HG02970 (cell line): ENCODE measurements at regions not wholly inside any gene's neighbourhood (a gene's known extent, or its start where the extent isn't known, plus 50 kb on each side); places are given as distances from the start of the nearest gene placed in this dataset.
"Not testable (repeated sequence)": the region's sequence is repeated elsewhere in the genome, so short reads cannot be mapped to it uniquely, and the experiment has no call there.

Experiments used
- ATAC-seq: cut with Tn5 transposase; IDR thresholded peaks from one replicate; pipeline ENCODE4 v1.9.1; 2021; ENCODE audit warnings: mild to moderate bottlenecking, moderate library complexity, moderate number of reproducible peaks; ENCODE audit not compliant: unreplicated experiment, low FRiP score

DNA sequence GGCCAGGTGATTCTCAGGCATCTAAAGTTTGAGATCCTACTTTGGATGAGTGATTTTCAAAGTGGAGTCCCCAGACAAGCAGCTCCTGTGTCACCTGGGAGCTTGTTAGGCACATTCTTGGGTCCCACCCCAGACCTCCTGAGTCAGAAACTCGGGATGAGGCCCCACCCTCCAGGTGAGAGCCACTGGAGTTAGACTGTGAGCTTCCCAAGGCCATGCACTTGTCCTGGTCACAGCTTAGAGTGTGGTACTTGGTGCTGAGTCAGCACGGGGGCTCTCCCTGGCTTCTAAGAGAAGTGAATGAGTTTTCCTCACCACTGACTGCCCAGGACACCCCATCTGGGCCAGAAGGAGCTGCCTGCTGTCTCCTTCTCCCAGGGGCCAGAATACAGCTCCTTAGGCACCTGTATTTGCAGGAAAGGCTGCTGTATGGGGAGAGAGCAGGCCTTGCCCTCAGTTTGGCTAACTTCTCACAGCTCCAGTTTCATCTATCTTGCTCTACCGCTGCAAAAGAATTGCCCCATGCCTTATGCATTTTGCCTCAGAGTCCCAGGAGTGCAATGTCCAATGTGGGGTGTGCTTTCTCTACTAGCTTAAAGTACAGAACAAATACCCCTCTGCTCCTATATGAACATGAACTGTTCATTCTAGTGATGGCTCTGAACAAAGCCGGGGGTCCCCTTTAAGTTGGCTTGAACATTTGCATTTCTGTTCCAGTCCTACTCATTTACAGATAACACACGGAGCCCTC, 98.1 kb downstream of the PSMG1 start:
- ATAC-seq: no peak

DNA sequence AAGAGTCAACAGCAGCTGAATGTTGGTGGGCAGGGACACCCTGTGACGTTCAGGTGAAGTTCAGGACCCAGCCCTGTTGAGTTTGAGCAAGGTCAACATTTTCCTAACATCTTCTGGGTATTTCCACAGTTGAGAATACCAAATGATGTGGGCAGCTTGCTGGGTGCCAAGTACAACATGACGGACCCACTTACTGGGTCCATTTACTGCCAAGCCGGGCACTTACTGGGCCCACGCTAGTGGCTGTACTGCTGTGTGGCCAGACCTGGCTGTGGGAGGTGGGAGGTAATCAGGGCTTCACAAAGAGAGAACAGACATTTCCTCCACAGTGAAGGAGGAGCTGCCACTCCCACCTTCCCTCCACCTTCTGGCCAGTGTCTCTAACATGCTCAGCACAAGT, 99.2 kb downstream of the PSMG1 start:
- no peak for ATAC-seq

DNA sequence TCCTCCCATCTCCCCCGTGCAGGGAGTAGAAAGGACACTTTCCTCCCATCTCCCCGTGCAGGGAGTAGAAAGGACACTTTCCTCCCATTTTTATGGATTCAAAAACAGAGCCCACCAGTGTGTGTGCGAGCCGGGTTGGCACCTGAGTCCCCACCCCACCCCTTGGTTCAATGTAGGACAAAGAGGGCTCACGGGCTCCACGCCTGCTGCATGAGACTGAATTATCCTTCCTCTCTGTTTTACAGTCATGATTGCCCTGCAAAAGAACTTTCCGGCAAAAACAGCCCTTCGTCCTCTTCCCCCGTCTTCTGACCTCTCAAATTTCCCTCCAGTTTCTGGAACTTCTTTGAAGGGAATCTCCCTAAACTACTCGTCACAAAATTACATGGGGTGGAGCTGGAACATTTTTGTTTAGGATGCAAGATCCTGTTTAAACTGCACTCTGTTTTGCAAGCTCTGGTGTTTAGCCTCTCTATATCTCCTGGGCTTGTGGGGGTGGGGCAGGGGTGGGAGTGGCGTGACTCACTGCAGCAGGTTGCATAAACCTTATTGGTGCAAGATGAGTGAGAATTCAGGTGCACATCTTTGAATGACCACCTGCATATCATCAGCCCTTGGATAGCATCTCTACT, 99.8 kb downstream of the PSMG1 start:
- no peak for ATAC-seq

DNA sequence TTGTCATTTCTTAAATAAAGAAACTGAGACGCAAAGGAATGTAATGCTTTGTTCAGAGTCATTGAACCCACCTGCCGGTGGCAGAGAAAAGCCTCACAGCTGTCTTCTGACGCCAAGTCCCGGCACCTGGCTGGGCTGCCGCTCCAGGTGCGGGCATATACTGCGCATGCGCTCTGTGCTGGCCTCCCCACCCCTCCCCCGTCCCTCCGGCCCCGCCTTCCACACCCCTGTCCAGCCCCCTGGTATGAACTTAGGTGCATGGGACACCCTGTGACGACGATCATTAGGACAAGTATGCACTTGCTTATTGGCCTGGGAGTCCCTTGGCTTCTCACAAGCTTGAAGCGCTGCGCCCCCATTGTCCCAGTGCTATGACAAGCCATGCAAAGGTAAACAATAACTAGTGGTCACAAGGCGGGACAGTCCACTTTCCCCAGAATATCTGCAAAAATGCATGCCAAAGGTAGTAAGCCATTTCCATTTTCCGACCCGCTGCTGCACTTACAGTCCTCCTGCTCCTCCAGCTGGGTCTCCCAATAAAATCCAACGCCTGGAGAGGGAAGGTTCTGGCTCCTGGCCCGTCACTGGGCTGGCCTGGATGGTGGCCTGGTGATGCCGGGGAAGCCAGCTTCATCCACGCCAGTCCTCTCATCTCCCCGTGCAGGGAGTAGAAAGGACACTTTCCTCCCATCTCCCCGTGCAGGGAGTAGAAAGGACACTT, 100.4 kb downstream of the PSMG1 start:
- no peak for ATAC-seq

DNA sequence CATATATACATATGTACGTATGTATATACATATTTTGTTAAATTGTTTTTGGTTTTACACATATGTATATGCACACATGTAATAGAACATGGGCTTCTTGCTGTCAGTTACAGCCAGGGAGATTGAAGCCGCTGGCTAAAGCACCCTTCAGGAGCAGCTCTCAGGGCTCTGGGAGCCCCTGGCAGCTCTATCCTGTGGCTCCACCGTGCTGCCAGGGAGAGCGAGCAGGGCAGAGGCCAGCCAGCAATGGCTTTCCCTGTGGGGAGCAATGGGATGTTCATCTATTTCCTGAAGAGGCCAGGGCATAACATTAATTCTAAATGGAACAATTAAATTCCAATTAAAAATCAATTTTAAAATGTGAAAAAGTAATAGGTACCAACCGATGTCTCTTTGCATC, 102.9 kb downstream of the PSMG1 start:
- ATAC-seq: no peak

DNA sequence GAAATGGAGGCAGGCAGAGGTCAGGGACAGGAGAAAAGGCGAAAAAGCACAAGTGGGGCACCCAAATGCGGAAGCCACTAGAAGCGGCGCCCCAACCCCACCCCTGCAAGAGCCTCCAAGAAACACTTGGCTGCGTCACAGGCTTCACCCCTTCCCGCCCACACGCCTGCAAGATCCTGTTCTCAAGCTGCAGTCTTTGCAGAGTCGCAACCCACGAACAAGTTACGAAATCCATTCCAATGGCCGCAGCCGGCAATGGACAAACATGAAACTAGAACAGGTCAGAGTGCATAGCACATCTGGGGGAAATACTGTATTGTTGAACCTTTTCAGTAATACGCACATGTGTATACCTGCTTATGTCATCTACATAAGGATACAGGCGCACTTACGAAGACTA, 103.6 kb downstream of the PSMG1 start:
- ATAC-seq: no peak

DNA sequence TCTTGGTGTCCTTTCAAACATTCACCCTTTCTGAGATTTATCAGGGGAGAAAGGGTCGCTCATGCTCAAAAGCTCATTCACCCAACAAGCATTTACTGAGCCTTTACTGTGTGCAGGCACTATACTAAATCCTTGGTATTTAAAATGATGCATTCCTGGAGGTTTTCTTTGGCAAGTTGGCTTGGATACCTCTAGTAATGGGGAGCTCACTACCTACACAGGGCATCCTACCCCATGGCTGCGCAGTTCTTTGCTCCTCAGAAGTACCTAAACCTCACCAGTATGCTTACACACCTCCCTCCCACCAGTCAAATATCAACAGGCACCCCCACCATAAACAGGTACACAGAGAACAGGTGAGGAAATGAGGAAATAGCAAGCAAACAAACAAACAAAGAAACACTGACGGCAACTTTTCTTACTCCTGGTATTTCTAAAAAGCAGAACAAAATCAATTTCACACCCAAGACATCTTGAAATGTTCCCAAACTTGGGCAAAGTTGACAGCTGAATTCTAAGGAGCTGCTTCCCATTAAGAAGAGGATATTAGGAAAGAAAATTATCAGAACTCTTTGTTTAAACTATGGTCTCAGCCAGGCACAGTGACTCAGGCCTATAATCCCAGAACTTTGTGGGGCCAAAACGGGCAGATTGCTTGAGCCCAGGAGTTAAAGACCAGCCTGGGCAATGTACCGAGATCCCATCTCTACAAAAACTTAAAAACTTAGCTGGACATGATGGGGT, 104.8 kb downstream of the PSMG1 start:
- no peak for ATAC-seq

DNA sequence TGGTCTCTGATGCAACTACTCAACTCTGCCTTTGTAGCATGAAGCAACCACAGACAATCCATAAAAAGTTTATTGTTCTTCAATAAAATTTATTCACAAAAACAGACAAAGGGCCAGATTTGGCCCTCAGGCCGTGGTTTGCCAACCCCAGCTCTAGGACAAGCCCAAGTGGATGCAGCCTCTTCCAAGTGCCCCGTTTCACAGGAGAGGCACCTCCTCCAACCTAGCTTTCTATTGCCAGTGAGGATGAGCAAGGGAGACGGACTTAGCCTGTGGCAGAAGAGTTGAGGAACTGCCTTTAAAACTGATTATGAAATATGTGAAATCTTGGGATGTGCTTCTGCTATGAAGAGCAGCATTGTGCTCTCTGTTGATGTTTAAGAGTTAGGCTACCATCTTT, 105.4 kb downstream of the PSMG1 start:
- ATAC-seq: no peak

DNA sequence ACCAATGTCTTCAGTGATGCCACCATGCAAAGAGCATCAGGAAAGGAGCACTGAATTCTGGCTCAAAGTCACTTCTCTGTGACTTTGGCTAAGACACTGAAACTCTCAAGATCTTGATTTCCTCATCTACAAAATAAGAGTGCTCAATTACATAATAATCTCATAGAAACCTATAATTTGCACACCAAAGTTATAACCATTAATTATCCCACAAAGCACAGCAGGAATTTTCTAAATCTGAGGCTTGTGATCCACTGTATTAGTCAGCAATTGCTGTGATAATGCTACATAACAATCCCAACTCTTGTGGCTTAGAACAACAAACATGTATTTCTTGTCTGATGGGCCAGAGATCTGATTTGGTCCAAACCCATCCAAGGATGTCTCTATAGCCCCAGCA, 108.7 kb downstream of the PSMG1 start:
- ATAC-seq: no peak

DNA sequence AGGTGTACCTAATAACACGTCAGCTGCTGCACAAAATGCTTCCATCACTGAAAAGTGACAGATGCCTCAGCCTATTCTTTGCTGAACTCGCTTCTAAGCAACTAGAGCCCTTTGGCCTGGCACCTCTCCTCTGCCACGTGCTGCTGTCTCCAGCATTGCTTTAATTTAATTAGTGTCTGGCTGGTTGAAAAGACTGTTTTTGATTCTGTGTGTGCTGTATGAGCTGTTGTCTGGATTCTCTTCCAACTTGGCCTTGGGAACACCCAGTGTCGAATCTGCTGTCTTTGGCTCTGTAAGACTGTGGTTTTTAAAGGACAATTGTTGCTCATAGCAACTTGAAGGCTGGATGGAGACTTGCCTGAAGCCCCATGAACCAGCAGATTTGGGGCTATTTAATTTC, 109.5 kb downstream of the PSMG1 start:
- ATAC-seq: no peak

DNA sequence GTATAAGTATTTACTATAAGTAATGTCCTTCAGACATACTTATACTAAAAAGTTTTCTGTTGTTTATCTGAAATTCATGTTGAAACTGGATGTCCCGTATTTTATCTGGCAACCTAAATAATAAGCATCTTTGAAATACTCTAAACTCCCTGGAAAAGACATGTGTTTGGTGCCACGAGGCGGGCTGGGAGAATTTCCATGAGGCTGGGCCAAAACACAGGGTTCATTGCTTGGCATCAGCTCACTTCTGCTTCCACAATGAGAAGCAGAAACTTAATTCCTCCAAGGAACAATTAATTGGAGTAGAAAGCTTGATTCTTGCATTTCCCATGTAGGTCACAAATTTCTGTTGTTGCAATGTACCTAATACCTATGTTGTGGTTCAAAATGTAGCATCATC, 110.2 kb downstream of the PSMG1 start:
- ATAC-seq: no peak

DNA sequence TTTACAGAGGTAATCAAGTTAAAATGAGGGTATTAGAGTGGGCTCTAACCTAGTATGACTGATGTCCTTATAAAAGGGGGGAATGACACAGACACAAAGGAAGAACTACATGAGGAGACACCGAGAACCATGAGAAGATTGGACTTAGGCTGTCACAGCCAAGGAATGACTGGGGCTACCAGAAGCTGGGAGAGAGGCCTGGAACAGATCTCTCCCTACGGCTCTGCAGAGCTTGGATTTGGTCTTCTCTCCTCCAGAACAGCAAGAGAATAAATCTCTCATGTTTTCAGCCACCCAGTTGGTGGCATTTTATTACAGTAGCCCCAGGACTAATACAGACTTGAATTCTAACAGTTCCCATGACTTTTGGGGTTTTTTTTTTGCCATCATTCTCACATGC, 110.8 kb downstream of the PSMG1 start:
- ATAC-seq: no peak

DNA sequence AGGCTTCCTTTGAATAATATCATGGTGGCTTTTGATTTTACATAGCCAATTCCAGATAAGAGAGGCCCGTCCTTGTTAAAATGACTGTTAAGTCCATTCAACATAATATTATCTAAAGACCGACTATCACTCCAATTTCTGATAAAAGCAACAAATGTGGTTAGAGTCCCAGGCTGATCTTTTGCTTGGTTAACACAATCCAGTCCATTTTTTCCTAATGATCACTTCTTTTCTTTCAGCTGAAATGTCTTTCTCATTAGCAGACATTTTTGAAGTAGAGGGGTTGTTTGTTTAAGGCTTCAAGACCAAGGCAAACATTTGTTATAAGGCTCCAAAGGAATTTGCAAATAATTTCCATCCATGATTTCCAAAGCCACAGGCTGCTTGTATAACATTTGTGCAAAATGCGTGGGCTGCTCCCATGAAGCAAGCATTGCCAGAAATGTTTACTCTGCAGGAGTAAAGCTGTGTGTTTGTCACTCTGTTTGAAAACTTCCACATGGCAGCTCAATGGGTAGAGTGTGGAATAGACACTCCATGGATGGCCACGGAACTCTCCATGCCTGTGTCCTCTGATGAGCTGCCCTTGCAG, 111.5 kb downstream of the PSMG1 start:
- ATAC-seq: no peak

DNA sequence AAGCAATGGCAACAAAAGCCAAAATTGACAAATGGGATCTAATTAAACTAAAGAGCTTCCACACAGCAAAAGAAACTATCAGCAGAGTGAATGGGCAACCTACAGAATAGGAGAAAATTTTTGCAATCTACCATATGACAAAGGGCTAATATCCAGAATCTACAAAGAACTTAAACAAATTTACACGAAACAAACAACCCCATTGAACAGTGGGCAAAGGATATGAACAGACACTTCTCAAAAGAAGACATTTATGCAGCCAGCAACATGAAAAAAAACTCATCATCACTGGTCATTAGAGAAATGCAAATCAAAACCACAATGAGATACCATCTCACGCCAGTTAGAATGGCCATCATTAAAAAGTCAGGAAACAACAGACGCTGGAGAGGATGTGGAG, 113.4 kb downstream of the PSMG1 start:
- not testable (repeated sequence) for ATAC-seq

DNA sequence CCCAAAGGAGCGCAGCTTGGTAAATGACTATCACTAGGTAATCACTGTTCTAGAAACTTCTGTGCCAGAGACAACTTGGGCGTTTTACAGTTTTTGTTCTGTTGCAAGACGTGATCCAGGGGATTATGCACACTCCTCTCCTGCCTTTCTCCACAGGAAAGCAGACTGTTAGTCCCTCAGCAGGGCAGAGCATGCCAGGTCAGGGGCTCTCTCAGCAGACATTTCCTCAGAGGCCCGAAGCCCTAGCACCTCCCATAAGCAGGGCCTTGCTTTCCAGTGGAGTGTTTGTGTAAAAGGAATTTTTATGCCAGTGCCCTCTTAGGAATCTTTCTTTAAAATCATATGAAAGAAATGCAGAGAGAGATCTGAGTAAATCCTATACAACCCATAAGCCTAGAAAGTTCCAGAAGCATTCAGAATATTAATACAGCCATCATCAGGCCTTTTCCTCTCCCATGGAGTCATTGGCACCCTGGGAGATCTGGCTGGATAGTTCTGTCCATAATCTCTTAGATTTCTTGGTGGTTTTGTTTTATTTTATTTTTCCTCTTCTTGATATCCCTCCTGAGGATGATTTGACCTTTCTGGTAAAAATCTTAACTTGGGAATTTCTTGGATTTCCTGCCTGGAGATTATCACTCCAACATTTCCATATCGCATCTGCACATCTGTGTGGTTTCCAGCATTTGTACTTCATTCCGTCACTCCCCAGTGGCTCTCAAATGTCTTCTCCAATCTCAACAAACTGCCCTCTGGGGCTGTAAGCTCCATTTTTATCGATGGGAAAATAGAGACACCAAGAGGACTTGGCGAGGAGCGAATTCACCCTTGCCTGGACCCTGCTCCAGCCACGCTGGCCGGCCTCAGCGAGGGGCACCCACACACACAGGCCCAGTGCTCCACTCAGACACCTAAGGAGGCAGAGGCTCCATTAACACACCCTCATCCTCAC, 116.1 kb downstream of the PSMG1 start:
- no peak for ATAC-seq

DNA sequence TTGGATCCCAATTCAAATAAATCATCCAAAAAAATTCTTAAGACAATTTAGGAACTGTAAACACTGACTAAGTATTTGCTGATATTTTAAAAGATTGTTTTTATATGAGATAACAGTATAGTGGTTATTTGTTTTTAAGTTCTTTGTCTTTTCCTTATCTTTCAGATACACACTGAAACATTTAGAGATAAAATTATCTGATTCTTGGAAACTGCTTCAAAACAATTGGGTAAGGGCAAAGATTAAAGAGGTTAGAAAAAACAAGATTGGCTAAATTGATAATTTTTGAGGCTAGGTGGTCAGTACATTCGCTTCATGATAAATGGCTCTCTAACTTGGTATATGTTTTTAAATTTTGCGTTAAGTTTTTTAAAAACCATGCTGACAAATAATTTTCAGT, 117.3 kb downstream of the PSMG1 start:
- ATAC-seq: no peak

DNA sequence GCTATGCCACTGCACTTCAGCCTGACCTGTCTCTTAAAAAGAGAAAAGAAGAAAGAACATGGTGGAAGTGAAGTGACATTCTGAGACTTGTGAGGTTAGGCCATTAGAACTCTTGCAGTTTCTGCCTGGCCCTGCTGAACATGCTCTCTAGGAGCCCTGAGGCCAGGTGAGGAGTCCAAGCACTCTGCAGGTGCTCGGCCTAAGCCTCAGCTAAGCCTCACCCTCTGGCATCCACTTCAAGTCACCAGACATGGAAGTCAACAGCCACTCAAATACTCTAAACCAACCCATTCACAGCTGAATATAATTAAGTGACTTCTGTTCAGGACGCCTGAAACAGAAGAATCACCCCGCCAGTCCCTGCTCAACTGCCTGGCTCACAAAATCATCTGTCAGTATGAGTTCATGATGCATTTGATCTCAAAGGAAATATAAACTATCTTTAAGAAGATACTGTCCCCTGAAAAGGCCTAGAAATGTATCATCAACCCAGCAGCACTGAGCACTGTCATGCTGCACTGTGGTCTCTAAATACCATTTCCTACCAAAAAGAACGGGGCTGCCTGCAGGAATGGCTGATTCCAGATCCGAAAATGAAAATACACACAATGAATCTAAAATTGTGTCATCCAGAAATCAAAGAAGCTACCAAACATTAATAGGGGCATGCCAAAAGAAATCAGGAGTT, 118.8 kb downstream of the PSMG1 start:
- no peak for ATAC-seq

DNA sequence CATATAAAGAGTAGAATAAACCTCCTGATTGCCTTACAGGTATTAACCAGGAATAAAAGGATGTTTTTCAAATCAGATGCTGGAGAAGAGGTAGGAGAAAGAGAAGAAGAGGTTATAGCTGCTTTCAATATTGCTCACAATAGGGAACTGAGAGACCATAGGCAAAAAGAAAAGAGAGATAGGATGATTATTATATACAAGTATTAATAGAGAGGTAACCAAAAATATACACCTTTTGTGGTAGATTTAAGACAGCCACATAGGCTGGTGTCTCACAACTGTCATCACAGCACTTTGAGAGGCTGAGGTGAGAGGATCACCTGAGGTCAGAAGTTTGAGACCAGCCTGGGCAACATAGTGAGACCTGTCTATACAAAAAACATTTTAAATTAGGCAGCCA, 119.7 kb downstream of the PSMG1 start:
- no peak for ATAC-seq

DNA sequence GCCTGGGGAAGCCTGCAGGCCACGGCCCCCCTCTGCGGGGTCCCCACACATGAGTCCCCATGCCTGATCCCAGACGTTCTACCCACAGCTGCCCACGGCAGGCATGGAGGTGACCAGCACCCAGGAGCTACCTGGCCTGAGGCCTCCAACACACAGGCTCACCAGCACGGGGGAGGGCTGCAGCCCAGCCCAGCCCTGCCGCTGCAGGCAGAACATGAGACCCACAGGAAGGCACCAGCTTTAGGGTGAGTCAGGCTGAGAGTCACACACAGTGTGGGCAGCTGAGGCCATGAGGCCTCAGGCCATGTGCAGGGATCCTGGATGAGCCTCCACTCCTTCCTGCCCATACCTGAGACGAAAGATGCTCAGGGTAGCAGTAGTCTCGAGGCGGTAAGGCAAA, 121.1 kb downstream of the PSMG1 start:
- ATAC-seq: no peak
